CD4-positive, alpha-beta T cell treated with Interferon alpha-2 for 1 hour (primary cell): ENCODE measurements at regions not wholly inside any gene's neighbourhood (a gene's known extent, or its start where the extent isn't known, plus 50 kb on each side); places are given as distances from the start of the nearest gene placed in this dataset.

ENCODE experiments used
- DNase-seq, 2 donors: peaks; one replicate each; pipeline ENCODE4 v3.0.0-alpha.2; 2020 to 2022

- no peak for DNase-seq
These were observed 133.2 kb downstream of the TMEM174 start for GRCh38 chr5:73306078-73306719.

GRCh38 chr5:73305386-73305785, 132.4 kb downstream of the TMEM174 start:
- no peak for DNase-seq

GRCh38 chr5:73304381-73304780, 131.4 kb downstream of the TMEM174 start:
- no peak for DNase-seq

GRCh38 chr5:73303148-73304079, 130.4 kb downstream of the TMEM174 start:
- DNase-seq: no peak

- DNase-seq: no peak
These were observed 129.8 kb downstream of the TMEM174 start for GRCh38 chr5:73302797-73303147.

- no peak for DNase-seq
These were observed 128.4 kb downstream of the TMEM174 start for GRCh38 chr5:73301208-73301901.

GRCh38 chr5:73300337-73301207, 127.6 kb downstream of the TMEM174 start:
- no peak for DNase-seq

- DNase-seq: no peak
These were observed 126.8 kb downstream of the TMEM174 start for GRCh38 chr5:73299665-73300336.

GRCh38 chr5:73298772-73299630, 126.0 kb downstream of the TMEM174 start:
- DNase-seq: no peak

GRCh38 chr5:73298251-73298771, 125.3 kb downstream of the TMEM174 start:
- no peak for DNase-seq

- DNase-seq: no peak
These were observed 124.4 kb downstream of the TMEM174 start for GRCh38 chr5:73297430-73297829.

- no peak for DNase-seq
These were observed 123.8 kb downstream of the TMEM174 start for GRCh38 chr5:73296772-73297171.

- no peak for DNase-seq
These were observed 122.9 kb downstream of the TMEM174 start for GRCh38 chr5:73295921-73296320.

GRCh38 chr5:73295447-73295846, 122.5 kb downstream of the TMEM174 start:
- DNase-seq: no peak

- no peak for DNase-seq
These were observed 119.9 kb downstream of the TMEM174 start for GRCh38 chr5:73292816-73293459.

GRCh38 chr5:73291873-73292272, 118.9 kb downstream of the TMEM174 start:
- no peak for DNase-seq

- no peak for DNase-seq
These were observed 117.2 kb downstream of the TMEM174 start for GRCh38 chr5:73290242-73290641.

- no peak for DNase-seq
These were observed 116.1 kb downstream of the TMEM174 start for GRCh38 chr5:73288803-73289720.

- DNase-seq: no peak
These were observed 113.9 kb downstream of the TMEM174 start for GRCh38 chr5:73286896-73287295.
